HepG2 (cell line): ENCODE measurements at regions not wholly inside any gene's neighbourhood (a gene's known extent, or its start where the extent isn't known, plus 50 kb on each side); places are given as distances from the start of the nearest gene placed in this dataset.

Source experiments
- ATAC-seq: fragments of 200-7000 bp; cut with Tn5 transposase; 3 replicates; pipeline ENCODE4 v1.9.1; 2020; ENCODE audit warnings: mild to moderate bottlenecking, moderate library complexity
- BruUV-seq: library from RNA; stranded (reverse); fragments of 400-500 nt; replicated peaks from 2 replicates; lab custom pipeline; 2021; lab: Mats Ljungman, UMichigan
- CTCF ChIA-PET: fragments of 300-600 bp; formaldehyde crosslinking; extraction: SDS; loops from one replicate; lab custom pipeline; 2021; ENCODE audit warnings: low total read pairs, inconsistent platforms, low intra/inter-chr PET ratio; lab: Yijun Ruan, JAX
- POLR2A ChIA-PET: fragments of 350-600 bp; sonication (Branson Sonifier 250); formaldehyde crosslinking; loops from one replicate; lab custom pipeline; 2020; ENCODE audit warnings: antibody characterized with exemption, inconsistent platforms; lab: Yijun Ruan, JAX
- DNase-seq: peaks from one replicate; pipeline ENCODE4 v3.0.0-alpha.2; 2015; ENCODE audit warnings: low spot score
- FAIRE-seq: peaks from 3 replicates; lab custom pipeline; 2011; peaks lifted over from hg19 to GRCh38; lab: Jason Lieb, UNC
- H2AFZ ChIP-seq: one replicate; pipeline ENCODE4 v1.6.1; 2011; ENCODE audit warnings: low read length, inconsistent platforms
- H3K27ac ChIP-seq: fragments of 300-600 bp; 3 replicates; pipeline ENCODE4 v1.8.0; 2011; ENCODE audit warnings: mixed run types, mild to moderate bottlenecking, mixed read lengths, low read length, inconsistent platforms; ENCODE audit not compliant: insufficient read depth; ENCODE audit errors: extremely low read length
- H3K27me3 ChIP-seq, 2 experiments: fragments of 200-600 bp in 1 of 2; 2 replicates in 1 of 2; 3 replicates in 1 of 2; pipeline versions ENCODE4 v1.6.0 to v1.8.0; 2011; ENCODE audit warnings: low read length in 2 of 2, mild to moderate bottlenecking in 2 of 2, moderate library complexity in 2 of 2, inconsistent platforms in 1 of 2; ENCODE audit not compliant: insufficient read depth in 2 of 2, control insufficient read depth in 1 of 2
- H3K36me3 ChIP-seq, 2 experiments: fragments of 200-600 bp in 1 of 2; replicated peaks in 1 of 2; 2 replicates in 1 of 2; 3 replicates in 1 of 2; pipeline versions ENCODE4 v1.5.1 to v1.8.0; 2011; ENCODE audit warnings: low read length in 2 of 2, inconsistent platforms in 1 of 2; ENCODE audit not compliant: insufficient read depth in 2 of 2, control insufficient read depth in 1 of 2
- H3K4me1 ChIP-seq: 2 replicates; pipeline ENCODE4 v1.5.1; 2012; ENCODE audit warnings: low read length, inconsistent platforms; ENCODE audit not compliant: insufficient read depth
- H3K4me2 ChIP-seq: 2 replicates; pipeline ENCODE4 v1.6.0; 2011; ENCODE audit warnings: low read depth, low read length, inconsistent platforms
- H3K4me3 ChIP-seq, 3 experiments: fragments of 200-600 bp in 1 of 3; sonication (generic), shearing (Covaris generic) in 1 of 3; replicated peaks in 1 of 3; 2 replicates each; pipeline ENCODE4 v1.5.1; 2011 to 2016; ENCODE audit warnings: low read length in 3 of 3, inconsistent platforms in 2 of 3, low read depth in 2 of 3, mild to moderate bottlenecking in 2 of 3, control low read depth in 1 of 3, mixed read lengths in 1 of 3; ENCODE audit not compliant: insufficient read depth in 1 of 3
- H3K79me2 ChIP-seq: one replicate; pipeline ENCODE4 v1.6.1; 2011; ENCODE audit warnings: low read length, inconsistent platforms; ENCODE audit not compliant: insufficient read depth
- H3K9ac ChIP-seq: 2 replicates; pipeline ENCODE4 v1.6.0; 2011; ENCODE audit warnings: mild to moderate bottlenecking, low read depth, low read length, inconsistent platforms; ENCODE audit not compliant: insufficient read depth
- H3K9me3 ChIP-seq: 2 replicates; pipeline ENCODE4 v1.5.1; 2012; ENCODE audit warnings: mild to moderate bottlenecking, low read length
- H4K20me1 ChIP-seq: 2 replicates; pipeline ENCODE4 v1.6.0; 2011; ENCODE audit warnings: inconsistent platforms, mild to moderate bottlenecking, low read length, moderate library complexity; ENCODE audit not compliant: insufficient read depth
- CCAR2 ChIP-seq: fragments of 200-400 bp; formaldehyde crosslinking; optimal IDR thresholded peaks from 2 replicates; pipeline ENCODE3; 2018; ENCODE audit warnings: low read depth, mild to moderate bottlenecking, low read length, moderate library complexity
- JUNB ChIP-seq: sonication (generic); formaldehyde crosslinking; IDR thresholded peaks from 2 replicates; pipeline ENCODE4 v1.8.0; 2022; ENCODE audit warnings: missing genetic modification reagents, mild to moderate bottlenecking, borderline replicate concordance
- KDM3A ChIP-seq: IDR thresholded peaks from 2 replicates; pipeline ENCODE4 v1.6.1; 2018; ENCODE audit warnings: low read depth, missing compliant biosample characterization
- NFYB ChIP-seq: sonication (generic); formaldehyde crosslinking; IDR thresholded peaks from 2 replicates; pipeline ENCODE4 v1.4.0; 2020; ENCODE audit warnings: missing genetic modification reagents
- REPIN1 ChIP-seq: sonication (generic); formaldehyde crosslinking; IDR thresholded peaks from 2 replicates; pipeline ENCODE4 v1.8.0; 2022; ENCODE audit warnings: missing genetic modification reagents, low read depth, mild to moderate bottlenecking, borderline replicate concordance
- TAF1 ChIP-seq: sonication (generic); formaldehyde crosslinking; IDR thresholded peaks from 2 replicates; pipeline ENCODE4 v1.4.0; 2020; ENCODE audit warnings: missing genetic modification reagents
- ZMYM4 ChIP-seq: sonication (generic); formaldehyde crosslinking; IDR thresholded peaks from 2 replicates; pipeline ENCODE4 v1.8.1; 2023; ENCODE audit warnings: mild to moderate bottlenecking, missing genetic modification reagents
- ZNF33B ChIP-seq: sonication (generic); formaldehyde crosslinking; IDR thresholded peaks from 2 replicates; pipeline ENCODE4 v1.5.1; 2020; ENCODE audit warnings: mild to moderate bottlenecking, missing genetic modification reagents
- ZNF746 ChIP-seq: sonication (generic); formaldehyde crosslinking; IDR thresholded peaks from 2 replicates; pipeline ENCODE4 v1.8.0; 2022; ENCODE audit warnings: mild to moderate bottlenecking, missing genetic modification reagents
- ZNF878 ChIP-seq: sonication (generic); formaldehyde crosslinking; IDR thresholded peaks from 2 replicates; pipeline ENCODE4 v1.8.1; 2023; ENCODE audit warnings: mild to moderate bottlenecking, missing genetic modification reagents, moderate library complexity
- WGBS: methylation state at CpG from one replicate; pipeline ENCODE4 v1.1.6; 2017; ENCODE audit warnings: low lambda C conversion rate; 5-methylcytosine and 5-hydroxymethylcytosine counted together
- in situ Hi-C: cut with HindIII; loops from 2 replicates; pipeline ENCODE4 v1.10.0; 2017; ENCODE audit warnings: low pct_unique_long_range_greater_than_20kb; ENCODE audit not compliant: extremely low pct_ligation_motif_present
- intact Hi-C: fragments of 100-400 bp; cut with micrococcal nuclease; formaldehyde crosslinking; loops from one replicate; pipeline ENCODE4 v1.10.0; 2022; ENCODE audit not compliant: unreplicated experiment
- TF ChIP-seq, protein P1 (sequence below): sonication (generic); formaldehyde crosslinking; IDR thresholded peaks from 2 replicates; pipeline ENCODE4 v1.4.0; 2020; ENCODE audit warnings: low read depth, mild to moderate bottlenecking, missing genetic modification reagents
- TF ChIP-seq, protein P2 (sequence below): IDR thresholded peaks from 2 replicates; pipeline ENCODE4 v1.6.1; 2012; ENCODE audit warnings: inconsistent platforms
- TF ChIP-seq, protein P3 (sequence below): sonication (generic); formaldehyde crosslinking; IDR thresholded peaks from 2 replicates; pipeline ENCODE4 v1.5.0; 2020; ENCODE audit warnings: missing genetic modification reagents

DNA sequence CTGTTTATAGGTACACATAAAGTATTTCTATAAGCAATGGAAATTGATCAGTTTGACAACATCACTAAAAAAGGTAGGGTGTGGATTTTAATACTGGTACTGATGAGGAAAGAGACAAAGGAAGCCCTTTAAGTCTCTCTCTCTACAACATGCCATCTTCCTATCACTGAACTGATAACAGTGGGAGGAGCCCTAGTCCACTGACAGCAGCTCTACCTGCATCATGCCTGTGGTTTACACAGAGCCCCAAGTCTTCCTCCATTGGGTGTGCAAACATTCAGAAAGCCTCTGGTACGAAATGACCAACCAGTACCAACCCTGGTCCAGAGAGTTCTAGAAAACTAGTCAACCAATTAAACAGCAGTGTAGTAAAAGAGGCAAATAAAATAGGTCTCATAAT lies 53.4 kb downstream of the KLF12 start (continued):
- TF ChIP-seq, protein P1, sequence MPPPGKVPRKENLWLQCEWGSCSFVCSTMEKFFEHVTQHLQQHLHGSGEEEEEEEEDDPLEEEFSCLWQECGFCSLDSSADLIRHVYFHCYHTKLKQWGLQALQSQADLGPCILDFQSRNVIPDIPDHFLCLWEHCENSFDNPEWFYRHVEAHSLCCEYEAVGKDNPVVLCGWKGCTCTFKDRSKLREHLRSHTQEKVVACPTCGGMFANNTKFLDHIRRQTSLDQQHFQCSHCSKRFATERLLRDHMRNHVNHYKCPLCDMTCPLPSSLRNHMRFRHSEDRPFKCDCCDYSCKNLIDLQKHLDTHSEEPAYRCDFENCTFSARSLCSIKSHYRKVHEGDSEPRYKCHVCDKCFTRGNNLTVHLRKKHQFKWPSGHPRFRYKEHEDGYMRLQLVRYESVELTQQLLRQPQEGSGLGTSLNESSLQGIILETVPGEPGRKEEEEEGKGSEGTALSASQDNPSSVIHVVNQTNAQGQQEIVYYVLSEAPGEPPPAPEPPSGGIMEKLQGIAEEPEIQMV (CRISPR knock-in tag) = no peak
- no peak for TF ChIP-seq ZNF878 (CRISPR knock-in tag)
- TF ChIP-seq, protein P2, sequence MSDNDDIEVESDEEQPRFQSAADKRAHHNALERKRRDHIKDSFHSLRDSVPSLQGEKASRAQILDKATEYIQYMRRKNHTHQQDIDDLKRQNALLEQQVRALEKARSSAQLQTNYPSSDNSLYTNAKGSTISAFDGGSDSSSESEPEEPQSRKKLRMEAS = no peak
- TF ChIP-seq ZNF746 (CRISPR knock-in tag) = no peak
- no peak for TF ChIP-seq NFYB (CRISPR knock-in tag)
- TF ChIP-seq TAF1 = no peak
- TF ChIP-seq, all 625 proteins: peak for 0

DNA sequence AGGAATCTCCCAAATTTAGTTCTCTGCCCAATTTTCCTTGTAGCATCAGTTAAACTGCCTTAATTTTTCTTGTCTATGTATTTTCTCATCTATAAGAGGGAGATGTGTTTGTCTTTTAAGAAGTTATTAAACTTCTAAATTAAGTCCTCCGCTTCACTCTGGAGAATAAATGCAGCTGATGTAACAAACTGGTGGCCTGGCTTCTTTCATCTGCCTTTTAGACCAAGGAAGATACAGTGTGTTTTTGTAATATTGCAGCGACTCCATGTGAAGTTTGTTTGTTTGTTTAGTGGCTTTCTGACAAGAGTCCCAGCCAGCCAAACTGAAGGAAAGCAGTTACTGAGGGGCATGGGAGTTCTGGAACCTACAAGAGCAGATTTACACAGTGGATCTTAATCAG lies 56.4 kb downstream of the KLF12 start:
- no peak overlapping the region for H3K4me3 ChIP-seq
- in situ Hi-C loops = no loop called here
- 48% methylated on average over 2 of the region's 2 CpGs for WGBS
- CTCF ChIA-PET = no interaction called here
- intact Hi-C loops = no loop called here
- H3K9ac ChIP-seq = no peak overlapping the region
- H3K79me2 ChIP-seq = no peaks in the 10 kb centered on the region
- no TSS peak for BruUV-seq
- DNase-seq (no peak), FAIRE-seq (no peak), ATAC-seq (no peak)
- TF ChIP-seq REPIN1 (CRISPR knock-in tag) (no peak), ZMYM4 (CRISPR knock-in tag) (no peak), JUNB (CRISPR knock-in tag) (no peak), ZNF33B (CRISPR knock-in tag) (no peak), CCAR2 (no peak), KDM3A (CRISPR knock-in tag) (no peak)
- TF ChIP-seq, protein P3, sequence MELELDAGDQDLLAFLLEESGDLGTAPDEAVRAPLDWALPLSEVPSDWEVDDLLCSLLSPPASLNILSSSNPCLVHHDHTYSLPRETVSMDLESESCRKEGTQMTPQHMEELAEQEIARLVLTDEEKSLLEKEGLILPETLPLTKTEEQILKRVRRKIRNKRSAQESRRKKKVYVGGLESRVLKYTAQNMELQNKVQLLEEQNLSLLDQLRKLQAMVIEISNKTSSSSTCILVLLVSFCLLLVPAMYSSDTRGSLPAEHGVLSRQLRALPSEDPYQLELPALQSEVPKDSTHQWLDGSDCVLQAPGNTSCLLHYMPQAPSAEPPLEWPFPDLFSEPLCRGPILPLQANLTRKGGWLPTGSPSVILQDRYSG (CRISPR knock-in tag) = no peak
- H3K9me3 ChIP-seq = no peaks in the 10 kb centered on the region
- no peak overlapping the region for H2AFZ ChIP-seq
- no peaks in the 10 kb centered on the region for H3K36me3 ChIP-seq
- no peak overlapping the region for H3K27ac ChIP-seq
- no peak overlapping the region for H3K4me2 ChIP-seq
- H3K4me1 ChIP-seq = peaks cover 25% of the 10 kb centered on the region
- no peaks in the 10 kb centered on the region for H4K20me1 ChIP-seq
- no peaks in the 10 kb centered on the region for H3K27me3 ChIP-seq
- POLR2A ChIA-PET = no interaction called here
